ENCODE measurements at regions not wholly inside any gene's neighbourhood (a gene's known extent, or its start where the extent isn't known, plus 50 kb on each side); places are given as distances from the start of the nearest gene placed in this dataset.
A peak's percentile ranks its signal among the peaks of the same experiment; 100 is the strongest.

DNA sequence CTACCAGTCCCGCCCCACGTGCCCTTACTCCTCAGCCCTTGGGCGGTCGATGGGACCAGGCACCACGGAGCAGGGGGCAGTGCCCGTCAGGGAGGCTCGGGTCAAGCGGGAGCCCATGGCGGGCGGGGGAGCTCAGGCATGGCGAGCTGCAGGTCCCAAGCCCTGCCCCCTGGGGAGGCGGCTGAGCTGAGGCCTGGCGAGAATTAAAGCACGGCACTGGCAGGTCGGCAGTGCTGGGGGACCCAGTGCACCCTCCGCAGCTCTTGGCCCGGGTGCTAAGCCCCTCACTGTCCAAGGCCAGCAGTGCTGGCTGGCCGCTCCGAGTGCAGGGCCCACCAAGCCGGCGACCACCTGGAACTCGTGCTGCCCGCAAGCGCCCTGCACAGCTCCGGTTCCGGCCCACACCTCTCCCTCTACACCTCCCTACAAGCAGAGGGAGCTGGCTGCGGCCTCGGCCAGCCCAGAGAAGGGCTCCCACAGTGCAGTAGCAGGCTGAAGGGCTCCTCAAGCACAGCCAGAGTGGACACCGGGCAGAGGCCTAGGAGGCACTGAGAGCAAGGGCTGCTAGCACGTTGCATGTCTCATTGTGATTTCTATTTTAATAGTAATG lies 166.8 kb upstream of the FMN2 start:
- no peak for DNase-seq (ENCODE audit: low read depth)

DNA sequence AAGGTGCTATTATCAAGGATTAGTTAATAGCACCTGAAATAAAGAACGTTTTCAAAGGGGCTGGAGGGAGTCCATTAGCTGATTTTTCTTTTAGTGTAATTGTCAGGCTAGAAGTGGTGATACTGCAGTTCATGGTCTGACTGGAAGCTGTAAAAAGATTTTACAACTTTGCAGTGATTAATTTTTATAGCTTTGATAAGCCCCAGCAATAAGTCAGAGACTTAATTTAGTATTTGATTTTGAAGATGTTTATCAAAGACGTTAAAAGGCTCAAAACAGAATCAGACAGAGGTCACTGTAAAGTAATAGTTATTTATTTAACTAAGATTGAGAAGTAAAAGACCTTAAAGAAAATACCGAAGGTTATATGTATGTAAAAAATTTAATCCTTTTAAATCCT lies 165.5 kb upstream of the FMN2 start:
- DNase-seq (ENCODE audit: low read depth): no peak

DNA sequence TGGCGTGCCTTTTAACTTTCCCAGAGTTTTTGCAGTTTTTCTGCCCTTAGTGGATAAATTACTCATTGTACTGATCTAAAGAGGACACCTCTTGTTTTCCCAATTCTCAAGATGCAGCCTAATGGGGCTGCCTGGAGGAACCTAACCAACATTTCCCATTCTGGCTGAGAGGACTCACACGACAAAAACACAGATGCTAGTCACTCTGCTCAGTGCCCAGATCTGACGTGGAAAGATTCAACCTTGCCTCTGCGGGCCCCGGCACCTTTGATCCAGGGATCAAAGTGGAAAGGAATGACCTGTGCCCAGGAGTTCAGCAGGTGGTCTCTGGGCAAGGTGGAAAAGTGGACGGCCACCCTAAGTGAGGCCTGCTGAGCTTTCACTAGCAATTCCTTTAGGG lies 162.4 kb upstream of the FMN2 start:
- DNase-seq (ENCODE audit: low read depth): no peak

DNA sequence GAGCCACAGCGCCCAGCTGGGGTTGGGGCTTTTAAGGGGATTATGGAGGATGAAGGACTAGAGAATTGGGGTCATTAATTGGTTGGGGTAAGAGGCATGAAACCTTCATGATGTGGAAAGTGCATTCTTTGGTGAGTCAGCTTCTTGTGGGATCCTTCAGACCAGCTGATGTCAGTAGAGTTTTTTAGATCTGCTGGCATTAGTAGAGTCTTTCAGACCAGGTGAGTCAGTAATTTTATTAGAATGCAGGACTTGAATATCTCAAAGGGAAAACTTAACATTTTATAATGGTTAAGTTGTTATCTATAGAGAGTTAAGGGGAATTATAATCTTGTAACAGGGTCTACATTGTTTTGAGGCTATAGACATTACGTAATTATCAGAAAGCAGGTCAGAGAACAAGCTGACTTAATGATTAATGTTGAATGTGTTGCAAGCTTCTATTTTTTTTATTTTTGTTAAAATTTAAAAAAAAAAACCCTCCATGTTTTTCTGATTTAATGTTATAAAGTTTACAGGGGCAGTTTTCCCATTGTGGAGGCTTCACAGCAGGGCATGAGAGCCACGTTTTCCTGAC lies 160.9 kb upstream of the FMN2 start:
- DNase-seq (ENCODE audit: low read depth): peak; percentile 41

DNA sequence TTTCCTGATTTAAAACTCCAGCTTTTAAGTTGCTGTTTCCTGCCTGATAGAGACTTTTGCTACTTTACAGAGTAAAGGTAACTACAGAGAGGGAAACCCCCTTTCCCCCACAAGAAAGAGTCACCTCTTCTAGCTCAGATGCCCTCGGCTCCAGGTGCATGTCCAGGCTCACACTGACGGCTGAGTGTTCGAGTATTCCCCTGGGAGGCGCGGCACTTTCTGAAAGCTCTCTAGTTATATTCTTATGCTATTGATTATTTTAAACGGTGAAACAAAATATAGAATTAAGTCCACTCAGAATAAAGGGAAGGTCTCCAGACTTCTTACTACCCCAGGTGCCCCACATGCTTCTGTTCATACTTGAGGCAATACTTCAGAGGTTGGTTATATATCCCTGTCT lies 160.3 kb upstream of the FMN2 start:
- no peak for DNase-seq (ENCODE audit: low read depth)

DNA sequence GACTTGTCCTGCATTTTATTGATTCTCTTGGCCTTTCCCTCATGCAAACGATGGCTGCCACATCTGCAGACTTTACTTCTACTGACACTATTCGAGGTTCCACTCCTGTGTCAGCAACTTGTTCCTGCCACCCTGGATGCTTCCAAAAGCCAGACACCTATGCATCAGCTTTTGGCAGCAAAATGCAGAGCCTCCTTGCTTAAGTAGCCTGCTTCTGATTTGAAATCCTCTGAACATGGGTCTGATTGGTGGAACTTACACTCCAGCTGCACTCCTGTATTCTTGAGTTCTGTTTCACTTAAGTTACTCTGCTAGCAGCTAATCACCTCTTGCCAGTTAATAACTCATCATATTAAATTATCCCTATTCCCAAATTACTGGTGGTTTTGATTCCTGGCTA lies 152.1 kb upstream of the FMN2 start:
- DNase-seq (ENCODE audit: low read depth): no peak

DNA sequence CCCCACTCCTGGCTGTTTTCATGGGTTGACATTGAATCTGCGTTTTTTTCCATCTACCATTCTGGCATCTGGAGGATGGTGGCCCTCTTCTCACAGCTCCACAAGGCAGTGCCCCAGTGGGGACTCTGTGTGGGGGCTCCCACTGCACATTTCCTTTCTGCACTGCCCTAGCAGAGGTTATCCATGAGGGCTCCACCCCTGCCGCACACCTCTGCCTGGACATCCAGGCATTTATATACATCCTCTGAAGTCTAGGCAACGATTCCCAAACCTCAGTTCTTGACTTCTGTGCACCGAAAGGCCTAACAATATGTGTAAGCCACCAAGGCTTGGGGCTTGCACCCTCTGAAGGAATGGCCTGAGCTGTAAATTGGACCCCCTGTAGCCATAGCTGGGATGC lies 147.9 kb upstream of the FMN2 start:
- no peak for DNase-seq (ENCODE audit: low read depth)

DNA sequence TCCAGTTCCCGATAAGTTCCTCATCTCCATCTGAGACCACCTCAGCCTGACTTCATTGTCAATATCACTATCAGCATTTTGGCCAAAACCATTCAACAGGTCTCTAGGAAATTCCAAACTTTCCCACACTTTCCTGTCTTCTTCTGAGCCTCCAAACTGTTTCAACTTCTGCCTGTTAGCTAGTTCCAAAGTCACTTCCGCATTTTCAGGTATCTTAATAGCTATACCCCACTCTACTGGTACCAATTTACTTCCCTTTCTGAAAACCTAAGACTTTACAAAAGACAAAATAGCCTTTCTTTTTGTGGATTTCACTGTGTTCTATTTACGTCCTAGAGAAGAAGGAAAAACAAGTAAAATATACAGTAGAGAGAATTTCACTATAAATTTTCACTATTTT lies 147.0 kb upstream of the FMN2 start:
- no peak for DNase-seq (ENCODE audit: low read depth)

DNA sequence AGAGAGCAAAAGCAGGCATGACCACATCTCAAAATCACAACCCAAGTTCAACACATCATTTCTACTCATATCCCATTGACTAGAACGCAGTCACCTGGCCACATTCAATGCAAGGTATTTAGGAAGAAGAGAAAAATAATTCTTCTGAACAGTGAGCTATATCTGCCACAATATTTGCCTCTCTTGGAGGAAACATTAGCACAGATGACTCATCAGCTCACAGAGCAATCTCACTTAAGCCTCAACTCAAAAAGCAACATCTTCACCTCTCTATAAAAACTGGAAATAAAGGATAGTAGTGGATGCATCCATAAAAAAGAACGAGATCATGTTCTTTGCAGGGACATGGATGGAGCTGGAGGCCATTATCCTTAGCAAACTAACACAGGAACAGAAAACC lies 143.9 kb upstream of the FMN2 start:
- DNase-seq (ENCODE audit: low read depth): no peak

DNA sequence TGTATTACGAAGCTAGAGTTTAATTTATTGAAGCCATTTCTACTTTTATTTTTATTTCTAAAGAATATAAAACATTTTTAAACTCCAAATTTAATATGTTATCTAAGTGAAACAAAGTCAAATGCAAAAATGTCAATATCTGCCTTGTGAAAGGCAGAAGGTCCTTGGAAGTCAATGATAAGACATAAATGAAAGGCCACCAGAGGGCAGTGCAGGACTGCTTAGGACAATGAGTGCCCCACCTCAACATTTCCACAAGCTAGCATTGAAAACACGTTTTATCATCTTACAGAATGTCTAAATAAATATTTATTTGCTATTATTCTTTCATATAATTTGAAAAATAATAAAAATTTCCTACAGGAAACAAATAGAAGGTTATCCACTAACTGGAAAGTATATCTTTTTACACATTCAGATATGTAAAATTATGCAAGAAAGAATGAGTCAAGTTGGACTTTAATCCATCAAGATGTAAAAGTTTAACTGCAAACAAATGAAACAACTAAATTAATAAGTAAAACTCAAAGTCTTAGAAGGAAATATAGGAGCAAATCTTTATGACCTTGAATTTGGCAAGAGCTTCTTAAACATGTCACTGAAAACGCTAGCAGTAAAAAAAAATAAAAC lies 140.1 kb upstream of the FMN2 start:
- DNase-seq (ENCODE audit: low read depth): peak; percentile 69

DNA sequence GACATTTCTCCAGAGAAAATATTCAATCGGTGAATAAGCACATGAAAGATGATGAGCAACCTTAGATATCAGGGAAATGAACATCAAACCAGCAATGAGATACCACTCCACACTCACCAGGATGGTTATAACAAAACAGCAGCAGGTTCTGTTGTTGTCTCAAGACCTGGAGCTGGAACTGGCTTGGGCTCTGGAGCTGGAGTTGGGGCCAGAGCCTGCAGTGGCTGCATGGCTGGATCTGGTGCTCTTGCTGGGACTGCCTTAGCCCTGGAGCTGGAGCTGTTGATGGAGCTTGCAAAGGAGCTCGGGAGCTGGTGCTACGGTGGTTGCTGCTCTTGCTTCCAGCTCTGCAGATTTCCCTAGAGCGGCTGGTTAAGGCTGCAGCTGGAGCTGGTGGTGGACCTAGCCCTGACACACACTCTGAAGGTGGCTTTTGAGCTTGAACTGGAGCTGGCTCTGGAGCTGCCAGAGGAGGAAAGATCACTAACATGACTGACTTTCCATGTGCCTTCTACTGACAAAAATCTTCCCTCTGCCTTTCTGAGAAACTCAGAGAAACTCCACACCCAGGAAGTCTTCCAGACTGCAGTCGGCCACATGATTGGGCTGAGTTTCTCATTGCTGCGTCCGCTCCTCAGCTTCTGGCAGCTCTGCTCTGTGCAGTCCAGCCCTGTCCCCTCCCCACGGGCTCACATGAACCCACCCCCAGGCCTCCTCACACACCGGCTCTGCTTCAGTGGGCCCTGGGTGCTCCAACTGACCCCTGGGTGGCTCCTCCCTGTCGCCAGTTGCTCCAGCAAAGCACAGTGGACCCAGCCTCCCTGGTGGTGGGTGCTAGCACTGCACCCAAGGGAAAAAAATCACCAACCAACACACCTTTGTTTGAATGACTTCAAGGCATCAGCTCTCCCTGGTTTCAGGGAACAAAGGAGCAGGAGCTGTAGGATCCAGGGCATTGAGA lies 139.1 kb upstream of the FMN2 start:
- peak; percentile 37 for DNase-seq (ENCODE audit: low read depth)

DNA sequence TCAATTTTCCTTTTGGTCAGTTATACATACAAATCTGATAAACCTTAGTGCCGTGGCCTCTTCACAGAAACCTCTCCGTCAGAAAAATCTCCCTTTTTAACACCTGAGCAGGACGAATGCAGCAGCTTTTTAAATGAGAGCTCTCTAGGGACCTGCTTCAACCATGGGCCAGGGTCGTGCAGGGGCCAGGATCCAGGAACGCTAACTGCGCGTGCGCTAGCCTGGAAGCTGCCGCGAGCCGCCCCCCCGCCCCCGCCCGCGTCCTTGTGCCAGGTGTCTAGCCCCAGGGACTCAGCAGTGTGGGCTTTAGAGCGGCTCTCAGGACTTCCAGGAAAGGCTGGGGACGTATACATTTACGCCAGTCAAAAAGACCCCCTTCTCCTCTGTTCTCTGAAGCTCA lies 136.8 kb upstream of the FMN2 start:
- DNase-seq (ENCODE audit: low read depth): no peak

DNA sequence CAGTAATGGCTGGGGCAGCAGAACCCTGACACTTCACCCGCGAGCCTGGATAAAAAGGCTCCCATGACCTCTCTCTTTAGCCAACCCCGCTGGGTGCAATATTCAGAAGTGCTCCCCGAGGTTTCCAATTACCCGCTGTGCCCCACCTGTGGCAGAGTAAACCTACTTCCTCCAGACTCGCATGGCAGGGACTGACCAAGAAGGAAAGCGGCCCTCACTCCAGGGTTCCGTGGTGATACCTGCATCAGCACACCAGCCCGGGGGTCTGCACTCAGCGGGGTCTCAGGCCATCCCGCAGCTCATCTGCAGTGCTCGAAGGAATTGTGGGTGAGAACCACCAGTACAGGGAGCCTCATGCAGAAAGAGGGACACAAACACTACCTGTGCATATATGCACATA lies 136.3 kb upstream of the FMN2 start:
- DNase-seq (ENCODE audit: low read depth): no peak

DNA sequence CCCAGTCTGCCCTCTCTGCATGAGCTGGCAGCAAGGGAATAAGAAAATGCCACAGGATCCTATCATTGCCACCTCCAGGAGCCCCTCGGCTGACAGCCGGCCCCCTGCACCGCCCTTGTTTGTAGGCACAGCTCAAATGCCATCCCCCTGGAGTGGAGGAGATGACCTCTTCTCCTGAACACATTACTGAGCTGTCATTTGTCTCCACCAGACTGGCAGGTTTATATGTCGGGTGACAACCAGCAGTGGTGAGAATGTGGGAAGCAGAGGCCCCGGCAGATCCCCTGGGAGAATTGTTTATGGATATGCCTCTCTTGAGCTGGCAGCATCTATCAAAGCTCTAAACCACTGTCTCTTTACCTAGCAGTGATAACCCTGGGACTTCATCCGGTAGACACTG lies 135.4 kb upstream of the FMN2 start:
- DNase-seq (ENCODE audit: low read depth): no peak

DNA sequence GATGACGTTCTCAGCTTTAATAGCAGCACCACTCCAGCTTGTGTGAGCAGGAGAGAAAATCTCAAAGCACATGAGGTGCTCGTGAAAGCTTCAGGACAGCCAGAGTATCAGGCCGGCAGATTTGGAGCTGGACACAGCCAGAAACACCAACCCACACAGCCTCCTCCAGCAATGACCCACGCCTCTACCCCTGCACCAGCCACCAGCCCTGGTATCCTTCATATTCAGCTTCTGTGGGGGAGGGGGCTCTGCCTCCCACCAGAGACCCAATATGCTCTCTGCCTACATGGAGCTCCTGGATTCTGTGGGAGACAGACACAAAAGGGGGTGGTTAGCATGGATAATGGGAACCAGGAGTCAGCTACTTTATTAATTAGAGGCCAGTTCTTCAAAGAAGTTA lies 133.6 kb upstream of the FMN2 start:
- no peak for DNase-seq (ENCODE audit: low read depth)

DNA sequence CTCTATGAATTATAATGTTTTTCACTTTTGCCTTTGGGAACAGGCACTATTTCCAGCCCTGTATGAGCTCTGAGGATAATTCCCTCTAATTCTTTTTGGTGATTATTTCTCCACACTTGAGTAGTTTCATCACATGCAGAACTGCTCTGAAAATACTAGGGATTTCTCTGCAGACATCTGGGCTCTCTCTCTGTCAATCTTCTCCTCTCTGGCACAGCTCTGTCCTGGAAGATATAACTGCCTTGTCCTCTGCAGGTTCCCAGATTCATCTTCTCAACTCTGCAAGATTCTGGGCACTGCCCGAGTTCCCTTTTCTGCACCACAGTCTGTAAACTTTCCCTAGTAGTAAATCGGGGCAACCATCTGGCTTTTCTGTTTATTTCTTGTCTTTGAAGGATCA lies 131.3 kb upstream of the FMN2 start:
- no peak for DNase-seq (ENCODE audit: low read depth)

DNA sequence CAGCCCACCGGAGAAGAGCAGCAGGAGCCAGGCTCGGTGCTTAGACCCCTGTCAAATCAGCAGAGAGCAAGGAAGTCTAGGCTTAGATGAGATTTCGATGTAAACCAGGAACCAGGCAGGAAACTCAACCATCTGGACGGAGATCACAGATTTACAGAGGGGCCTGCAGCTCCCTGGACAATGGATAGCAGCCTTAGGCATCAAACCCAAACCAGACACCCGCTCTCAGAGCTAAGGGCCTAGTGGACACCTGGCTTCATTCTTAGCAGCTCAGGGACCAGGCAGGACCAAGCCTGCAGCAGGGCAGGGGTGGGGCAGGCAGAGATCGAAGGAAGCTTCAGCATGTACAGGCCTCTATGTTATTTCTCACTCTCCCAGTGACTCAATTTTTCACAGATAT lies 127.8 kb upstream of the FMN2 start:
- no peak for DNase-seq (ENCODE audit: low read depth)

DNA sequence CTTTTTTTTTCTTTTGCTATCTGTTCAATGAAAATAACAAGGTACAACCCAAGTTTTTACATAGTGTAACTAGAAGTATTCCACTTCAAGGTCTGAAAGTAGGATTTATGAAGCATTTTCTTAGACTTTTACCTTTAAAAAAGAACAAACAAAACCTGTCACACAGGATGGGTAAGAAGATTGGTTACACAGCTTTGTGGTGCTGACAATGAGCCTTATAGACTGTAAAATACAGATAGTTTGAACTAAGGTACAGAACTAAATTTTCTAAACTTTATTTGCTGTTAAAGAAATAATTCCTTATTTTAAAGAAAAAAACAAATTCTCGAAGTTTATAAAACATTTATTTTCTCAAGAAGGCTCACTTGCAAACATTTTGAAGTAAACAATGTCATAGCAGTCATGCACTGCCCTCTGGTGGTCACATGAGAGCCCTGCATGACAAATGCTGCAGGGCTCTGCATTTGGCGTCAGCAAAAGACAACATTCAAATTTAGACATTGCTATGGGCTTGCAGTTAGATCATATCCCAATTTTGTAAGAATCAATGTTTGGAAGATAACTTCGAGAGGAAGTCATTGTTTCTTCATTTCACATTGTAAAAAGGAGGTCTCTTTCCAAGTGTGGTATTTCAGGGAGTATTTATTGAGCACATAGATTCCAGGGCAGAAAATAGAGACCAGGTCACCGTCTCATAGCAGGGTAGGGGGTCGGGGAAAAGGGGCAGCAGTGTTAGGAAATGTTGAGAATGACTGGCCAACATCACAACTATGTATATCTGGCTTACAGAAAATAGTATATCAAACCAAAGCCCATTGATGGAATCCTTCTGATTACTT lies 115.3 kb upstream of the FMN2 start:
- peak; percentile 46 for DNase-seq (ENCODE audit: low read depth)

DNA sequence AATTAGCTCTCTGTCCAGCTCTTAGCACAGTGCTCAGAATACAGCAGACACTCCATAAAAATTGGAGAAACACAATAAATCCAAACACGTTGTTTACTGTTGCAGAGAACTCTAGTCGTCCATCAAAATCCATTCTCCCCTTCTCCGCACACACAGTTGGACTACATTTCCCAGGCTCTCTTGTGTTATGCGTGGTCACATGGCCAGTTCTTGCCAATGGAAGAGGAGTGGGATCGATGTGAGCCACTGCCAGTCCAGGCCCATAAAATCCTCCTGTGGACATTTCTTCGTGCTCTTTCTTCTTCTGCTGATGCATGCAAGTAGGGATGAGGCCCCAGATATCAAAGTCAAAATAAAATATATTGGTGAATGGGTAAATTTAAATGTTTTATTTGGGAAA lies 114.3 kb upstream of the FMN2 start:
- no peak for DNase-seq (ENCODE audit: low read depth)

DNA sequence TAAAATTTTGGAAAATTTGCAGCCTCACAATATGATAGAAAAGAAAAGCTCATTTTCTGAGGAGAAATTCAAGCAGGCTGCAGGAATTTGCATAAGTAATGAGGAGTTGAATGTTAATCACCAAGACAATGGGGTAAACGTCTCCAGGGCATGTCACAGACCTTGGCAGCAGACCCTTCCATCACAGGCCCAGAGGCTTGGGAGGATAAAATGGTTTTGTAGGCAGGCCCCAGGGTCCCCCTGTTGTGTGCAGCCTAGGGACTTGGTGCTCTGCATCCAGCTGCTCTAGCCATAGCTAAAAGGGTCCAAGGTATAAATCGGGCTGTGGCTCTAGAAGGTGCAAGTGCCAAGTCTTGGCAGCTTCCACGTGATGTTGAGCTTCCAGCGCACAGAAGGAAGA lies 112.2 kb upstream of the FMN2 start:
- no peak for DNase-seq (ENCODE audit: low read depth)

DNA sequence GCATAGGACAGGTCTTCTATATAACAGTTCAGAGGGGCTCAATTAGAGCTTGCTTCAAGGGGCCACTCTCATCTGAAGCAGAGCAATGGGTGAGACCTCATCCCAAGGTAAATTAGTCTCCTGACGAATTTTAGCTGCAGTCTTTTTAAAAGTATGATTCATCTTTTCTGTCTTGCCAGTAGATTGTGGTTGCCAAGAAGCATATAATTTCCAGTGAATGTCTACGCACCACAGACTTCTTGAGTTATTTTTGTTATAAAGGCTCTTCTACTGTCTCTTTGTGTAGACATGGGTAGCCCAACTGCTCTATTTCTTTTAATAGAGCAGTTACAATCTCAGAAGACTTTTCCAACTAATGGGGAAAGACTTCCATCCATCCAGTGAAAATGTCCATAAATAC lies 108.9 kb upstream of the FMN2 start:
- DNase-seq (ENCODE audit: low read depth): no peak

DNA sequence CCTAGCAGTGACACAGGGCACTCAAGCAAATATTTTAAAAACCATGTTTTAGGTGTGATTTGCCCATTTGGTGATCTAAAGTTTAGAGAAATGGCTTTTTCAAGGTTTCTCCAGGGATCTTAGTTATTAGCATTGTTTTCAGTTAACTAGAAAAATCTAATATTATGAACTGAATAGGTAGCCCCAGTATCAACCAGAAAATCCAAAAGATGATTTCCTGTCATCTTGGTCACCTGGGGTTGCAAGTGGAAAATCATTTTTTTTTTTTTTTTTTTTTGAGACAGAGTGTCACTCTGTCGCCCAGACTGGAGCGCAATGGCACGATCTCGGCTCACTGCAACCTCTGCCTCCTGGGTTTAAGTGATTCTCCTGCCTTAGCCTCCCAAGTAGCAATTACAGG lies 106.6 kb upstream of the FMN2 start:
- DNase-seq (ENCODE audit: low read depth): no peak
